HG03060 (cell line): ENCODE measurements at regions not wholly inside any gene's neighbourhood (a gene's known extent, or its start where the extent isn't known, plus 50 kb on each side); places are given as distances from the start of the nearest gene placed in this dataset.

Source experiments
- ATAC-seq: cut with Tn5 transposase; IDR thresholded peaks from one replicate; pipeline ENCODE4 v1.9.1; 2021; ENCODE audit warnings: low read depth, moderate number of reproducible peaks; ENCODE audit not compliant: unreplicated experiment

- ATAC-seq = no peak
Measured at GRCh38 chr1:78348496-78349284, 142.1 kb upstream of the PTGFR start.

DNA sequence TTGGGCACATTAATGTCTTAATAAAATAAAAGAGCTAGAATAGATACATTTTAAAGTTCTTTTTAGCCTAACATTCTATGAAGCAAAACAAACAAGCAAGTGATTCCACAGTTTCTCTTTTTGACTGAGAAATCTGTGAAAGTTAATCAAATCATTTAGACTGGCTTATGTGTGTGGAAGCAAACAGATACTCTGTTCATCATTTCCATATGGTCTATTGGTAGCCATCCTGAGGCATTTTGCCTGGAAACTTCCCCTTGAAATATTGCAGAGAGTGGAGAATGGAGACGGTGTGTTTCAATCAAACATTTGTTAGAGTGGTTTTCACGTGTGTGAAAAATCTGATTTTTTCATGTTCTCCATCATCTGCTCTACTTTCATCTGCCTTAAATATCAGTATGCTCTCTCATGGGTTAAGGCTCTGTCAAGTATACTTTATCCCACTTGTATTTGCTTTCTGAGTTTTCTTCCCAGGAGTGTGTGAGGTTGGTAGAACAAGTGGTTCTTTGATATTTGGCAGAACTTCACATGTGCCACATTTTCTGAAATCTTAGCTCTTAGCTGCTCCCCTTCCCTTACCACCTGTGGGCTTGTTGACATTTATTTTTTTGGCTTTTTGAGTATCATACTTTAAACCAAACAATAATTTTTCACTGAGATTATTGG is 139.1 kb upstream of the PTGFR start:
- ATAC-seq = no peak

DNA sequence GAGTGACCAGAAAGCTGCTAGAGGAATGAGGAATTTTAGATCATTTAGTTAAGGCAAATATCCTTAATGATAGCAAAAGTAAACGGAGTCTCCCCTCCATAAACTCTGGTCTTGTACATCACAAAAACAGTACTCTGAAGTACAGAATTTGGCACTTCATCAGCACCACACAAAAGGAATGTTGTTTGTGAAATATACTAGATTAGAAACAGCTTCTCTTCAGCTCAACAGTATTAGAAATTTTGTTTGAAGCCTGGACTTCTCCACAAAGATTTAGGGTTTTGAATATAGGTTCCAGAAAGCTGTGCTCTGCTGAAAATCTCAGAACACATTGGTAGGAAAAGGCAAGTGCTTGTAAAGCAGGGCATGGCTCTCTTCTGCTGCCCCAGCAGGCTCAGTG is 135.1 kb upstream of the PTGFR start:
- no peak for ATAC-seq

- ATAC-seq = no peak
Measured at GRCh38 chr1:78358165-78358564, 132.6 kb upstream of the PTGFR start.

DNA sequence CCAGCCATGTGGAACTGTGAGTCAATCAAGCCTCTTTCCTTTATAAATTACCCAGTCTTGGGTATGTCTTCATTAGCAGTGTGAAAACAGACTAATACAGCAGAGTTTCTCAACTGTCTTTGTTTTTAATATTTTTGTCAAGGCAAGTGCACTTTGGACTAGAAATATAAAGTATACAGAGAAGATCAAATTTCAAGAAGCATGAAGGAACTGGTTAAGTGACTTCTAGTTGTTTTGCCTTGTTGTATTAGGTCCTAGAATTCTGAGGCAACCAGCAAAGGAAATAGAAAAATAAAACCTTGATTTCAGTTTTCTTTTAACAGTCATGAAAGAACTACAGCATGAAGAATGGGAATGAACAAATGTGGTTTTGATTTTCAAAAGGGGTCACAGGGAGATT is 131.1 kb upstream of the PTGFR start:
- ATAC-seq = no peak

DNA sequence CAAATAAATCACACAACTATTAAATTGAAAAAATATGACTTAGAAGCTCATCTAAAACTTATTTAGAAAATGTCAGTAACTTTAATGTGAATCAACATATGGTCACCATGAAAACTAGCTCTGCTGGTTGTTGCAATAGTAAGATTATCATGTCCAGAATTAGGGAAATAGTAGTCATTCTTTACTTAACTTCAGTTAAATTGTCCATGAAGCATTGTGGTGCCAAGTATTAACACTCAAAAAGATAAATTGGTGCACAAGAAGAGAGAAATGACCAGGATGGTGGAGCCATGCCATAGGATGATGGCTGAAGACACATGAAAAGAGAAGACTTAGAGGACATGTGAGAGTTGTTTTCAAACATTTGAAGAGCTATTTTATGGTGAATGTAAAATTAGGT is 130.2 kb upstream of the PTGFR start:
- no peak for ATAC-seq

- no peak for ATAC-seq
Measured at GRCh38 chr1:78367700-78368099, 123.1 kb upstream of the PTGFR start.

GRCh38 chr1:78369546-78369945 is 121.2 kb upstream of the PTGFR start:
- ATAC-seq = no peak

DNA sequence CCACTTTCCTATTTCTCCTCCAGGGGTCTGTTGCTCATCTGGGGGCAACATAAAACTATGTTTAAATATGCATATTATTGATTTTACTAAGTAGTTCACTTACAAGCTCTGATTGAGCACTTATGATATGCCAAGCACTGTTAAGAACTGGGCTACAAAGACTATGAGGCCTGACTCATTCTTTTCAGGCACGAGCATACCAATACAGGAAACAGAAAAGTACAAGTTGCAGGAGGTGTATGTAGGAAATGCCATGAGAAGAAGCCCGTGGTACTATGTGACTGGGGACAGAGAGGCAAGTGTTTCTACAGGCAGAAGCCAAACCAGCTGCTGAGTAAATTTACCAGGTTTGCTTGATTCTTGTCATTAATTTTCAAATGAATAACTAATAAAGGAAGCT is 120.4 kb upstream of the PTGFR start:
- peak; percentile 63 for ATAC-seq

DNA sequence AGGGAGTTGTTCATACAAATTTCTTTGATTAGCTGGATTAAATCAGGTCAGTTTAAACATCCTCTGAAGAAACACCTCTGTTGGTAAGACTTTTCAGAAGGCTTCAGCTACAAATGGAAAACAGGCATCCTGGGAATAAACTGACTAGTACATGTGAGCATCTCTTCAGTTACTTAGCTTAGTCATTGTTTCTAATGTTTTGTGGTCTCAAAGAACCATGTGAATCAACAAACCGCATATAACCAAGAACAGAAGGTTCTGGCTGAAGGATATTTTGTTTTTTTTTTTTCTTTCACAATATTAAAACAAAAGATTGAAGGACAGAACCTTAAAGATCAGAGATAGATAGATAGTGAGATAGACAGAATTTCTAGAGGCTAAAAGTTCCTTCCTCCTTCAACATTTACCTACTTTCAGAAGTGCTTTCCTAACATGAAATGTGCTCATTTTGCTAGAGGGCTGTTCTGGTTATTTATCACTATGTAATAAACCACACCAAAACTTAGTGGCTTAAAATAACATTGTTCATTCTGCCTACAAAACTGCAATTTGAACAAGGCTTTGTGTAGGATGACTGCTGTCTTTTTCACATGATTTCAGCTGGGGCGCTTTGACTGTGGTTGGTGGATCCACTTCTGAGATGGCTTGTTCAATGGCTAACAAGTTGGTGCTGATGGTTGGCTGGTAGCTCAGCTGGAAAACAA is 119.8 kb upstream of the PTGFR start:
- ATAC-seq = peak; percentile 44

DNA sequence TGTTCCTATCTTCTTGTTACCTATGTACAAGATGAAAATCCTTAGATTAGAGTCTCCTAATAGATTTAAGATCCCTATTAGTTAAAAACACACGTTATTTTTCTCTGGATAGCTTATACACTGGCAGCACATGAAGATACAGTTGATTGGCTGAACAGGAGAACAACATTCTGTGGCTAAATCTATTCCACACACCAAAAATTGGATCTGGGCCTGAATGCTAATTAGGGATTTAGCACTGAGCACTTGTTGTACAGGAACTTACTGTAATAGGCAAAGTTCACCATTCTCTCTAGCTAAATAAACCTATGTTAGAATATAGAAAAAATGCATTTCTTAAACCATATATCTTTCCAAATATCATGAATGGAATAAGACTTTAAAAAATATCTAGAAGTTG is 117.1 kb upstream of the PTGFR start:
- no peak for ATAC-seq

GRCh38 chr1:78375996-78376395 is 114.8 kb upstream of the PTGFR start:
- ATAC-seq = no peak

- no peak for ATAC-seq
Measured at GRCh38 chr1:78377356-78377928, 113.3 kb upstream of the PTGFR start.

DNA sequence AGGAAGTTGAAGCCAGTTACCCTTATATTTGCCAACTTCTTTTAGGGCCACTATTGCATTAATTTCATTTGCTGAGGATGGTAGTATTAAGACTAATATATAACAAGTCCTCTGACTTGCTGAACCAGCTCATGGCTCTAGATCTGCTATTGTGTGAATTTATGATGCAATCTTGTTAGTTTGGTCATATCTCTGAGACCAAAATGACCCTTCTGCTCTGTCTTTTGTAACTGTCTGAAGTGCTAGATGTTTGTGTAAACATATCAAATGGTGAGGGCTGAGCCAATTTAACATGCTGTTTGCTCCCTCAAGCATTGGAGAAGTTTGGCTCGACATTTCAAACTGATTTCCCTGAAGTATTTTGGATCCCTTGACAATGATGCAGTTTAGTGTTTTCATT is 106.9 kb upstream of the PTGFR start:
- ATAC-seq = no peak

DNA sequence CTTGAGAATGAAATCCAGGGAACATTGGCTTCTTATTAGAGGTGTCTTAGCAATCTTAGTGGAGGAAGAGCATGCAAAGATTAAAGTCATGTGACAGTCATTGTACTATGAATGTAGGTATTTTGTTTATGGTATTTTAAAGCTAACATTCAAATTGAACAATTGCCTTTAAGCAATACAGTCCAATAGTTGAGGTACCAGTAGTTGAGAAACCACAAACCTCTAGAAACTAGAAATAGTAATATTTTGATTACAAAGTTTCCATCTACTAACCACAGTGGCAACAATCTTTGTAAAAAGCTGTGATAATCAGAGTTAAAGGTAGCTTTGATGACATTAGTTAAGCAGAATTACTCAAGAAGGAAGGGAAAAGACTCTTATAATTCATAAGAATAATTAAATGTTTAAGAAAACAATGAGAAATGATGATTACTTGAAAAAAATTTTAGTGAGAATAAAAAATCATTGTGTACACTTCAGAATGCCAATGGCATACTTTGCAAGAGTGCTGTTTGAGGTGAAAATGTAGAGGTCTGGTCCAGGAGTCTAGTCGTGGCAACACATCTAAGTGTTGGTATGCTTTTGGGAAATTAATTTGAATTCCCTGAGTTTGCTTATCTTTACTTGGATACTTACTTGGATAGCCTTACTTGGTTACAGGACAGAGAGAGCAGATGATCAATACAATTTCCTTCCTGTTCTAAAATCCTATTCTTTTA is 104.9 kb upstream of the PTGFR start:
- ATAC-seq = peak; percentile 90

DNA sequence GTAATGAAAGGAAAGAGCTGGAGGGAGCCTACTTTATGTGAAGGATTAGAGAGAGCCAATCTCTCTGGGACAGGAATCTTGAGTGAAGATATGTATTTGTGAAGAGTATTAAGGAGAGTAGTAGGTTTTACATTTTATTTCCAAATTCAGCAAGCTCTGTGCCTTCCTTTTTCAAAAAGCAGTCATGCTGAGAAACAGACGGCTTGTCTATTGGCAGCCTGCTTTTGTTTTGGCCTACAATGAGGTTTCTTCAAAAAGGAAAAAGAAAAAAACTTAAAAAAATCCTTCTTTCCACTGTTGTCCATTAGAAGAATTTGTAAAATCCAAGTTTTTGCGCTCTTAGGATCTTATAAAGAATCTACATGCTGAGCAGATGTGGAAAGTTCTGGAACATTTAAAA is 103.6 kb upstream of the PTGFR start:
- no peak for ATAC-seq

DNA sequence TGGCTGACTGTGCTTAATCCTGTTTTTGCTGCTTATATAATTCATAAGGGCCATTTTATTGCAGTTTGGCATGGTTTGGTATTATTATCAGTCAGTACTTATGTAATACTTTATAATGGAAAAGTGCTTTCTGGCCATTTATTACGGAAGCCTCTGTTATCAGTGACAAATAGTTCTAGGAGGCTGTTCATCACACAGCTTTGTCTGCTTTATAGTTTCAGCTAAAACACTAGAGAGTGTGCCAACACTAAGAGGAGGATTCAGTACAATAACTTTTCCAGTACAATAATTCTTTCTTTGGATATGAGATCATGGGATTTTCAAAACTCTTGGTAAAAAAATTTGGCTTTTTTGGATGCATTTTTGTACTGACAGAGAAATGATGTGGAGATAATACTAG is 102.9 kb upstream of the PTGFR start:
- no peak for ATAC-seq

DNA sequence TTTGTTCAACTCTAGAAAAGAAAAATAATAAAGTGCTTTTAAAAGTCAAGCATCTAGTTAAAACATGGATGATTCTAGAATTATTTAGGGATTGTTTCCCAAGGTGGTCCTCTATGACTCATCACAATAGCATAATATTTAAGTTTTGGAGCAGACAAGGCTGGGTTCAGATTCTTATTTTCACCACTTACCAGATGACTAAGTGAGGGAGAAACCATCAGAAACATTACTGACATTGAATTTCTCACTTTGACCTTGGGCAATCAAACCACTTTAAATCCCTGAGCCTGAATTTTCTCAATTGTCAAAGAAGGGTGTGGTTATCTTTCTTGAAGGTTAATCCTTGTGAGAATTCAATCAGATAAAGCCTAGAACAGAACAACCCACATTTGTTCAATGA is 102.5 kb upstream of the PTGFR start:
- ATAC-seq = no peak

- ATAC-seq = no peak
Measured at GRCh38 chr1:78401148-78401547, 89.6 kb upstream of the PTGFR start.

DNA sequence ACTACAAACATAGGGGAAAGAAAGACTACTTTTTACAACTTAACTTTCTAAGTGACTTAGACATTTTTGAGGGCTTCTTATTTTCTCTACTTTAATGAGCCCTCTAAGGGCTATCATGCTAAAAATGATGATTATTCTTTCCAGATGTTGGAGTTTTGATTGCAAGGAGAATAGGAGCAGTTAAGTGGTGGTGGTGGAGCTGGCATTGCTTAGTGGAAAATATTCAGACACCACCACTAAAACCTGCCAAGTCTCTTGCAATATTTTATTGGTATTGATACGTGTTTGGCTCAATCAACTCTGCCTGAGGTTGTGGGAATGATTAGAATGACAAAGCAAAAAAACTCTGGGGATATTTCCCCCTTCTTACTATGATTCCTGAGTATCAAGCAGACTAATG is 82.6 kb upstream of the PTGFR start:
- ATAC-seq = no peak

- no peak for ATAC-seq
Measured at GRCh38 chr1:78408810-78409209, 82.0 kb upstream of the PTGFR start.
